IPS-18c (cell line): ENCODE measurements at regions not wholly inside any gene's neighbourhood (a gene's known extent, or its start where the extent isn't known, plus 50 kb on each side); places are given as distances from the start of the nearest gene placed in this dataset.

ENCODE experiments used
- H3K4me3 ChIP-seq: 2 replicates; pipeline ENCODE4 v1.7.0; 2013; ENCODE audit warnings: low read depth, mild to moderate bottlenecking, low read length, moderate library complexity; ENCODE audit not compliant: insufficient read depth
- H3K9me3 ChIP-seq: one replicate; pipeline ENCODE4 v1.6.1; 2013; ENCODE audit warnings: mild to moderate bottlenecking, low read length, moderate library complexity; ENCODE audit not compliant: control insufficient read depth, insufficient read depth

GRCh38 chr2:151025816-151026215 lies 235.8 kb downstream of the RBM43 start:
- H3K9me3 ChIP-seq: no peaks in the 10 kb centered on the region
- H3K4me3 ChIP-seq: no peak overlapping the region

DNA sequence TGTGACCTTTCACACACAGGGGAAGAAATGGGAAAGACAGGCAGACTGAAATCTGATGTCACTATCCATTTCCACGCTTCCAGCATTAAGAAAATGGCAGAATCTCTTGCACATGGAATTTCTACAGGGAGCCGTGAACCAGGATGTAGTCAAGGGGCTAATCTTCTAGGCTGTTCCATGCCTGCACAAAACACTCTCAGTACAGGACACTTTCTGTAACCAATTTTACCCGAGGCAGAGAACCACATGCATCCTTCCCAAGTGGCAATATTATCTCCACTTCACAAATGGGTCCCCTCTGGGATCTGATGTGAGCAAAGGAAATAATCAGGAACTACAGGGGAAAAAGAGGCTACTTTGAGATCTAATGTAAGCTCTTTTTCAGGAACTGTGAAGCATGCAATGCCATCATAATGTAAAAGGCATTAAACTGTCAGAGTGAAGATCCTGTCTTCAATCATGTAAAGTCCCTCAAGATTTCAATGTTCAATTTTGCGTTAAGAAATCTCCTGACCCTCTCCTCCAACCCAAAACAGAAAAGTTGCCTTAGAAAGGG lies 236.9 kb downstream of the RBM43 start:
- Histone ChIP-seq H3K9me3 (no peaks in the 10 kb centered on the region), H3K4me3 (no peak overlapping the region)

DNA sequence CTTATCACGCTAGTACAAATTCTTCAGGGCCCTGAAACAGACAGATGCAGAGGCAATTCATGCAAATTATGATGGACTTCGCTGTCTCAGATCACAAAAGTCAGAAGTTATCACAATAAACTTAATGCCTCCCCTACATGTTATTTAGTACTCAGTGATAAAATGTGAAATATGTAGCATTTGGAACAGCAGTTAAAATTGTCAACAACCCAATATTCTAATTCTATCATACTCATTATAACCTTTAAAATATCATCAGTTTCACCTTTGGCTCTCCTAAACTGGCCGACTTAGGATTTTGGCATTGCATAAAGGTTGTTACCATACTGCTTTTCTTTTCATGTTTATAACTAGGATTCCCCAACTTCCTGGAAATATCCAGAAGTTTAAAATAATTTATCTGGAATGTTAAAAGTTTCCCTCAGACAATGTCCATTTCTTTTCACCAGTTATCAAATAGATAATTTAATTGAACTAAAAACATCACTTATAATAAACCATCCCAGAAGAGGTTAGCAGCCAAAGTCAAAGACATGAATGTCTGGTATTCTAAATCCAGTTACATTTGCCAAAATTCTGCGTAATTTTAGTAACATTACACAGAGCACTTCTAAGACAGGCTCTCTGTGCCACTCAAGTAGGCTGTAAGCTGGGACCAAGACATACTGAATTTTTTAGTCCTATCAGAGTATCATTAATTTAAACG lies 239.8 kb downstream of the RBM43 start:
- Histone ChIP-seq H3K4me3 (no peak overlapping the region), H3K9me3 (no peaks in the 10 kb centered on the region)

DNA sequence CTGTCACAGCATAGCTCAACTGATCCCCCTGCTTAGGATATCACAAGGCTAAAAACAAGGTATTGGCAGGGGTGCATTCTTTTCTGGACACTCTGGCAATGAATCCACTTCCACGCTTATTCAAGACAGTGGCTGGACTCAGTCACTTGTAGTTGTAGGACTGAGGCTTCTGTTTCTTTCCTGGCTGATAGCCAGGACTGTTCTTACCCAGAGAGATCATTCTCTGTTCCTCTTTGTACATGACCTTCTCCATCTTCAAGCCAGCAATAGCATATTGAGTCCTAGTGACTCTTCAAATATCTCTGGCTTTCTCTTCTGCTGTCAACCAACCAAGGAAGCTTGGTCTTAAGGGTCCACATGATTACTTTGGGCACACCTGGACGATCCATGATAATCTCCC lies 241.3 kb downstream of the RBM43 start:
- H3K4me3 ChIP-seq: no peak overlapping the region
- no peaks in the 10 kb centered on the region for H3K9me3 ChIP-seq

DNA sequence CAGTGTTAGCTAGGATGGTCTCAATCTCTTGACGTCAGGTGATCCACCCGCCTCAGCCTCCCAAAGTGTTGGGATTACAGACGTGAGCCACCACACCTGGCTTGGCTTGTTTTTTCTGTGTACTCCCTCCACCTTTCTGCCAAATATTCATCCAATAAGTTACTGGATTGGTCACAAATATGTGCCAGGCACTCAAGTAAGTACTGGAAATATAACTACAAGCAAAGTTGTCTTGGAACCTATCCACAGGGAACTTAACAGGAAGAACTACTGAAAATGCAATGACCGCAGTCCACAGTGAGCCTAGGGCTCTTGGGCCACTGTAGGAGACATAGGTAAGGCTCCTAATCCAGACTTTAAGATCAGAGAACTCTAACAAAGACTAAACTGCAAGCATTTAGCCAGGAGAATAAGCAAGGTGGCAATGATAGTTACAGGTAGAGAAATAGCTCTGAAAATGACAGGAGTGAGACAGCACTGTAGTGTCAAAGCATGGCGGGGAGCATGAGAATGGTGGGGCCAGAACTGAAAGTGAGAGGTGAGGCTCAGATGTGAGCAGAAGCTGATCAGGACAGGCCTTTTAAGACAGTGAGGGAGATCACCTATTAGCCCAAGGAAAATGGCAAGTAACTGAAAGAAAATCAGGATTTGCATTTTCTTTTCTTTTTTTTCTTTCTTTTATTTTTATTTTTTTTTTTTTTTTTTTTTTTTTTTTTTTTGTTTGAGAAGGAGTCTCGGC lies 252.1 kb downstream of the RBM43 start:
- H3K9me3 ChIP-seq: peaks cover 3% of the 10 kb centered on the region
- H3K4me3 ChIP-seq: no peak overlapping the region

GRCh38 chr2:151007365-151007764 lies 254.3 kb downstream of the RBM43 start:
- Histone ChIP-seq H3K4me3 (no peak overlapping the region), H3K9me3 (no peaks in the 10 kb centered on the region)

- H3K9me3 ChIP-seq: no peaks in the 10 kb centered on the region
Measured at GRCh38 chr2:151002959-151003600, 258.6 kb downstream of the RBM43 start.

DNA sequence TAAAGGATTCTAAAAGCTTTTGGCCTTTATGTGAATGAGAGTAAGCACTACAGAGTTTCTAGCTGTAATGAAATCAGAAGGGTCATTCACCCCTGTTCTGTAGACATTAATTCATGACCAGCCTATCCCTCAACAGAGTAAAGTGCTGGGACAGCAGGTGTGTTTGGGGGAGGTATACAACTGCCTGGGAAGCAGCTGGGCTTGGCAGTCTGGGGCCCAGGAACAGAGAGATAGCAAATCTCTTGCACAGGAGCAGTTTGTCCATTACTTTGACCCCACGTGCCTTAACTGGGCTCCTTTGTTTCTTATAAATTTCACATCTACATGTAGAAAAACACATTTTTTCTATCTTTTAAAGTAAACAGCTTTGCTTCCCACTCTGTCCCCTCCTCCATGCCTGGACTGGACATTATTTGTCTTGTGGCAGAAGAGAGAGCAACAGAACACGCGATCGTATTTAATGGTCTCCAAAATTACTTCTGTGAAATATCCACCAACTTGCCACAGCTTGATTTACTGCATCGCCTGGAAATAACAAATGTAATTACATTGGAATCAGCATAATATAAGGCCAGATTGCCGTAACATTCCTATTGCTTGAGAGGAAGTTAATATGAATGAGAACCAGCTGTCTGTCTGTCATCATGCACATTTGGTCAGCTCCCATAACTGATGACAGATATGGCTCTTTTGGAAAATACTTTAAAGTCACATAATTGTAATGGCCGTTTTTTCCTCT lies 263.8 kb downstream of the RBM43 start:
- Histone ChIP-seq H3K9me3 (no peaks in the 10 kb centered on the region), H3K4me3 (no peak overlapping the region)

More at GRCh38 chr2:151002959-151003600, 258.6 kb downstream of the RBM43 start:
- no peak overlapping the region for H3K4me3 ChIP-seq

DNA sequence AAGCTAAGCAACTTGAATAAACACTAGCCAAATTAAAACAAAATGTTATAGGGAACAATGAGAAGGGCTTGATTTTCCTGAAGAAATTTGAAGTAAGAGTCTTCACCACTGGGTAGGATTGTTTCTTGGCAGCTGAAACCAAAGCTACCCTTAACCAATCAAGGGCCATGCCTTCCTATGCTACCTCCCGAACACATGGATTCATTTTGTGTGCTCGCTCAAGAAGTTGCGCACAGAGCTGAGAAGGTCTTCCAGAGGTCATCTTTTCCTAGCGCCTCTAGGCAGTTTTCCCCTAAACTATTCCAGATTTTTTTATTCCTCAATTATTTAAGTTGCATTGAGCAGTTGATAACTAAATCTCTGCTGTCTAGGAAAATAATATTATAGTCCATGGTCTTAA lies 264.6 kb downstream of the RBM43 start:
- Histone ChIP-seq H3K4me3 (no peak overlapping the region), H3K9me3 (no peaks in the 10 kb centered on the region)

GRCh38 chr2:150994076-150994475 lies 267.6 kb downstream of the RBM43 start:
- H3K4me3 ChIP-seq: no peak overlapping the region
- no peaks in the 10 kb centered on the region for H3K9me3 ChIP-seq

DNA sequence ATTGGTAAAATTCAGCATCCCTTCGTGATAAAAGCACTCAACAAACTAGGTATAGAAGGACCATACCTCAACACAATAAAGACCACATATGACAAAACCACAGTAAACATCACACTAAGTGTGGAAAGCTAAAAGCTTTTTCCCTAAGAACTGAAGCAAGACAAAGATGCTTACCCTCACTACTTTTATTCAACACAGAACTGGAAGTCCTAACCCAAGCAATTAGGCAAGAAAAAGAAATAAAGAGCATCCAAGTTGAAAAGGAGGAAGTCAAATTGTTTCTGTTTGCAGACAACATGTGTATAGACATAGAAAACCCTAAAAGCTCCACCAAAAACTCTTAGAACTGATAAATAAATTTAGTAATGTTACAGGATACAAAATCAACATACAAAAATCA lies 271.7 kb downstream of the RBM43 start:
- H3K9me3 ChIP-seq: no peaks in the 10 kb centered on the region
- no peak overlapping the region for H3K4me3 ChIP-seq

GRCh38 chr2:150985741-150986140 lies 275.9 kb downstream of the RBM43 start:
- Histone ChIP-seq H3K4me3 (no peak overlapping the region), H3K9me3 (no peaks in the 10 kb centered on the region)

GRCh38 chr2:150983314-150983897 lies 278.3 kb downstream of the RBM43 start:
- no peaks in the 10 kb centered on the region for H3K9me3 ChIP-seq
- H3K4me3 ChIP-seq: no peak overlapping the region

- Histone ChIP-seq H3K4me3 (no peak overlapping the region), H3K9me3 (no peaks in the 10 kb centered on the region)
Measured at GRCh38 chr2:150981826-150982225, 279.8 kb downstream of the RBM43 start.

- Histone ChIP-seq H3K9me3 (no peaks in the 10 kb centered on the region), H3K4me3 (no peak overlapping the region)
Measured at GRCh38 chr2:150978053-150978452, 283.6 kb downstream of the RBM43 start.

- no peak overlapping the region for H3K4me3 ChIP-seq
Measured at GRCh38 chr2:150977296-150977695, 284.4 kb downstream of the RBM43 start.

DNA sequence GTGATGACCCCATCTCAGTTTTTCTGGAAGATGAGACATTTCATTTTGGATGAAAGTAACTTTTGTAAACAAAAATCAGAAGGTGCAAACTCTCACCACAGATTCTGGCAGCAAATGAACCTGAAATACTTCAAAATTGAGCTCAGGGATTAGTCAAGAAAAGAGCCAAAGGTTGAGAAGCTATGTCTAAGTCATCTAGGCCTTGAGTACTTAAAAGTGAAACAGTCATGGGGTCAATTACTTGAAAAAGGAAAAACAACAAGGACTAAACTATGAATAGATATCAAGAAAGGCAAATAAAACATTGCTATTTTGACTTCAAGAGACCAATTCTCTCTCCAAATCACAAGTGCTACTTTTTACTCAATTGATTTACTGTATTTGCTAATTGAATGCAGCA lies 285.1 kb downstream of the RBM43 start:
- H3K4me3 ChIP-seq: no peak overlapping the region
- H3K9me3 ChIP-seq: no peaks in the 10 kb centered on the region

More at GRCh38 chr2:150977296-150977695, 284.4 kb downstream of the RBM43 start:
- H3K9me3 ChIP-seq: no peaks in the 10 kb centered on the region
